WI38 (cell line): ENCODE measurements at regions not wholly inside any gene's neighbourhood (a gene's known extent, or its start where the extent isn't known, plus 50 kb on each side); places are given as distances from the start of the nearest gene placed in this dataset.

ENCODE experiments used
- H3K4me3 ChIP-seq: 2 replicates; pipeline ENCODE4 v1.5.1; 2011; ENCODE audit warnings: low read depth, mild to moderate bottlenecking, control low read depth, low read length
- CTCF ChIP-seq: IDR thresholded peaks from 2 replicates; pipeline ENCODE4 v1.5.1; 2012; ENCODE audit warnings: low read depth, mild to moderate bottlenecking, control low read depth, low read length

DNA sequence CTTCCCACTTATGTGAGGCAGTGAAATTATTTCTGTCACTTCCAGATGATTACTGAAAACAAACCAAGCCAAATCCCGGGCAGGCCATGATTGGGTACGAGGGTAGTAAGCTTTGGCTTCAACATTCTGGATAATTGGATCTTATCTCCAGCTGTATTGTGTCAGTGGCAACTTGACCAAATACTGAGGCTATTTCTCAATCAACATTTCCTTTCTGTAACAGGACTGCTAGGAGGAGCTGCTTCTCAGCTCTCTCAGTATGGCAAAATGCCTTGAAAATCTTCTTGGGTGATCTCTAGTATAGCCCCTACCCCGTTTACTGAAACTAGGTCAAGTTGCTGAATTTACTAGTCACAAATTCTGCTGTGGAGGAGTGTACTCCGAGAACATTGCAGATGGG lies 169.3 kb upstream of the FRMPD4 start:
- H3K4me3 ChIP-seq = no peak overlapping the region
- TF ChIP-seq CTCF = no peak

DNA sequence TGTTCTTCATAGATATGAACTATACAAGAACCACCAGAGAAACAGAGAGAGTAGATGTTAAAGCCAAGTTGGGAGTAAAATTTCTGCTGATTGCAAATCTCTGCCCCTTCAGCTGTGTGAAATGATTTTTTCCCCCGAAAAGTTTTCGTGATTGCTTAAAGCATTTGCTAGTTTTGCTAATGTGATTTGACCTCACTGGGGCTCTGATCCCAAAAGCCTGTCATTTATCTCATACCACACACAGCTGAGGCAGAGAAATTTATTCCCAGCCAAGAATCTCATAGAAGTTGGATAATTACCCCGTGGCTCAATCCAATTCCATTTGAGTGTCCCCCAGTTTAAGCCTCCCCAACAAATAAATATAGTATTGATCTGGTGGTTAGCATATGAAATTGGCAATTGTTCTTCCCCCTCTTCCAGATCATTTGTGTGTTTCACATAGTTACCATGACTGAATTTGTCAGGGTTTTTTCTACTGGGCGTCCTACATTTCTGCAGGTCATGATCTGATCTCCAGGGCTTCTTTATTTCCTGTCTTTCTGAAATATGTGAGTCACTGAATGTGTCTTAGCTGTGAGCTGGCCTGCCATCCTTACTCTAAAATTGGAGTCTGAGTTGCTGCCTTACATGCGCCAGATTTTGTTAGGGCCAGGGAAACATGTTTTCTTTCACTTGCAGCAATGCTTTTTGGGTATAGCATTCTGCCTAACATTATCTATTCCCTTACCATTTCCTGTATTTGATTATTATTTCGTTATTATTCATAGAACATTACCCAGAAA lies 167.5 kb upstream of the FRMPD4 start:
- H3K4me3 ChIP-seq = no peak overlapping the region
- no peak for TF ChIP-seq CTCF

GRCh38 chrX:11976663-11977062 lies 161.6 kb upstream of the FRMPD4 start:
- TF ChIP-seq CTCF = no peak
- no peak overlapping the region for H3K4me3 ChIP-seq

DNA sequence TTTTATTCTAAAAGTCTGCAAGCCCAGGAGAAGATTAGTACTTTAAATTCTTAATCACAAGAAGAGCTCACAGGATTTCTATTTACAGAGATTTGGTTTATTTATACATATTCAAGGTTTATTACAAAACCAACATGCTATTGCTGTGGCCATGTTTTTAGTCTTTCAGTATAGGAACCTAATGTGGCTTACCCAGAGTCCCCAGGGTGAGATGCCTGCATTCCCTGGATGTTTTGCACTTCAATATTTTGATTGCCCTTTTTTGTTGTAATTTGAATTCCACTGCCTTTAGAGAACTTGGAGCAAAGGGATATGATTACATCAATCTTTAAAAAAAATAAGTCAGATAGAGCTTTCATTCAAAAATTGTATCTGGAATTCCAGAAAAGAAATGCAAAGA lies 146.0 kb upstream of the FRMPD4 start:
- no peak for TF ChIP-seq CTCF
- H3K4me3 ChIP-seq = no peak overlapping the region

- no peak overlapping the region for H3K4me3 ChIP-seq
- TF ChIP-seq CTCF = no peak
Observed at GRCh38 chrX:11995146-11995545, 143.1 kb upstream of the FRMPD4 start.

DNA sequence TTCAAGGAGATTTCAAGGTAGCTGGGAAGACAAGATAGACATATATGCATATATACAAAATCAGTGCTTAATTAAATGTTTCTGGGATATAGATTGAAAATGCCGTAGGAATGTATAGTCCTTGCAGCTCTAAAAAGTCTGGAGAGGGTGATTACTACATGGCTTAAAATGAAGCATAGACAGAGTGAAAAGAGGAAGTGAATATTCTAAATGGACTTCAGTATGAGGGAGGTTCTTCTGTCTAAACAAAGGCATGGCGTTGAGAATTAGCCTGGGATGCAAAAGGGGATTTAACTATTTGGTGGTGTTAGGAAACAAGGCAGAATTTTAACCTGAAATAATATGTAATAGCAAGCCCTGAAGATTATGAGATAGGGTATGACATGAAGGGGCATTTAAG lies 141.5 kb upstream of the FRMPD4 start:
- no peak for TF ChIP-seq CTCF
- no peak overlapping the region for H3K4me3 ChIP-seq

- no peak for TF ChIP-seq CTCF
- no peak overlapping the region for H3K4me3 ChIP-seq
Observed at GRCh38 chrX:11998944-11999343, 139.3 kb upstream of the FRMPD4 start.
